Activated naive CD4-positive, alpha-beta T cell treated with anti-CD3 and anti-CD28 coated beads, Interleukin-2, amount 50 U/mL, for 72 hours (primary cell): ENCODE measurements at regions not wholly inside any gene's neighbourhood (a gene's known extent, or its start where the extent isn't known, plus 50 kb on each side); places are given as distances from the start of the nearest gene placed in this dataset.

ENCODE experiments used
- ATAC-seq, 2 donors: fragments of 150-1000 bp; cut with Tn5 transposase; 2 replicates each; pipeline ENCODE4 v1.10.0; 2021; ENCODE audit warnings: mild to moderate bottlenecking in 2 of 2, moderate library complexity in 2 of 2
- DNase-seq, 2 donors: peaks; one replicate each; pipeline ENCODE4 v3.0.0; 2021 to 2022; ENCODE audit warnings: low spot score in 2 of 2
- H3K27ac Mint-ChIP-seq, 2 donors: one replicate each; pipeline ENCODE4 v1.8.0; 2022; ENCODE audit warnings: mild to moderate bottlenecking in 2 of 2, mixed read lengths in 2 of 2
- H3K36me3 Mint-ChIP-seq, 2 donors: one replicate each; pipeline ENCODE4 v1.8.0; 2022; ENCODE audit warnings: mixed read lengths in 2 of 2
- H3K9me3 Mint-ChIP-seq, 2 donors: one replicate each; pipeline ENCODE4 v1.8.0; 2022; ENCODE audit warnings: mixed read lengths in 2 of 2

GRCh38 chr6:67210450-67210849 is 1424.6 kb upstream of the ADGRB3 start:
- Mint-ChIP-seq H3K27ac (no peak overlapping the region), H3K36me3 (no peaks in the 10 kb centered on the region), H3K9me3 (peaks cover 14 to 16% of the 10 kb centered on the region in 2 donors)
- no peak for DNase-seq
- ATAC-seq, result no peak

GRCh38 chr6:67201563-67201962 is 1433.5 kb upstream of the ADGRB3 start:
- Mint-ChIP-seq H3K27ac (no peak overlapping the region), H3K9me3 (peaks cover 15 to 21% of the 10 kb centered on the region in 2 donors), H3K36me3 (peaks cover 0 to 8% of the 10 kb centered on the region in 2 donors)
- no peak for DNase-seq
- ATAC-seq, result no peak

GRCh38 chr6:67200626-67201403 is 1434.3 kb upstream of the ADGRB3 start:
- DNase-seq (no peak), ATAC-seq (no peak)
- H3K9me3 Mint-ChIP-seq, result peaks cover 16 to 22% of the 10 kb centered on the region in 2 donors
- H3K27ac Mint-ChIP-seq, result no peak overlapping the region
- peaks cover 0 to 8% of the 10 kb centered on the region in 2 donors for H3K36me3 Mint-ChIP-seq

GRCh38 chr6:67199425-67199824 is 1435.7 kb upstream of the ADGRB3 start:
- Mint-ChIP-seq H3K36me3 (peaks cover 0 to 8% of the 10 kb centered on the region in 2 donors), H3K9me3 (peaks cover 16 to 22% of the 10 kb centered on the region in 2 donors), H3K27ac (no peak overlapping the region)
- no peak for DNase-seq
- no peak for ATAC-seq

GRCh38 chr6:67190733-67191132 is 1444.3 kb upstream of the ADGRB3 start:
- no peaks in the 10 kb centered on the region for H3K36me3 Mint-ChIP-seq
- no peak overlapping the region for H3K27ac Mint-ChIP-seq
- DNase-seq (no peak), ATAC-seq (no peak)
- peaks cover 6 to 10% of the 10 kb centered on the region in 2 donors for H3K9me3 Mint-ChIP-seq

GRCh38 chr6:67184405-67184804 is 1450.7 kb upstream of the ADGRB3 start:
- ATAC-seq (no peak), DNase-seq (no peak)
- Mint-ChIP-seq H3K27ac (no peak overlapping the region), H3K9me3 (peaks cover 4 to 13% of the 10 kb centered on the region in 2 donors), H3K36me3 (no peaks in the 10 kb centered on the region)

GRCh38 chr6:67175101-67175500 is 1460.0 kb upstream of the ADGRB3 start:
- no peak for DNase-seq
- Mint-ChIP-seq H3K27ac (no peak overlapping the region), H3K9me3 (peaks cover 3 to 12% of the 10 kb centered on the region in 2 donors), H3K36me3 (no peaks in the 10 kb centered on the region)
- ATAC-seq, result no peak

- DNase-seq, result no peak
- H3K9me3 Mint-ChIP-seq, result peaks cover 20 to 22% of the 10 kb centered on the region in 2 donors
- H3K27ac Mint-ChIP-seq, result no peak overlapping the region
- peaks cover 0 to 5% of the 10 kb centered on the region in 2 donors for H3K36me3 Mint-ChIP-seq
- ATAC-seq, result no peak
Observed at GRCh38 chr6:67165606-67166005, 1458.6 kb upstream of the EYS start.

- Mint-ChIP-seq H3K9me3 (peaks cover 19 to 21% of the 10 kb centered on the region in 2 donors), H3K36me3 (peaks cover 0 to 5% of the 10 kb centered on the region in 2 donors), H3K27ac (no peak overlapping the region)
- DNase-seq, result no peak
- no peak for ATAC-seq
Observed at GRCh38 chr6:67160820-67161219, 1453.8 kb upstream of the EYS start.

GRCh38 chr6:67141005-67141404 is 1434.0 kb upstream of the EYS start:
- ATAC-seq, result no peak
- Mint-ChIP-seq H3K27ac (no peak overlapping the region), H3K9me3 (peaks cover 3 to 5% of the 10 kb centered on the region in 2 donors), H3K36me3 (no peaks in the 10 kb centered on the region)
- DNase-seq, result no peak

- Mint-ChIP-seq H3K9me3 (peaks cover 4 to 9% of the 10 kb centered on the region in 2 donors), H3K36me3 (no peaks in the 10 kb centered on the region), H3K27ac (no peak overlapping the region)
- DNase-seq (no peak), ATAC-seq (no peak)
Observed at GRCh38 chr6:67133973-67134372, 1426.9 kb upstream of the EYS start.

- peaks cover 4 to 9% of the 10 kb centered on the region in 2 donors for H3K9me3 Mint-ChIP-seq
- DNase-seq (no peak), ATAC-seq (no peak)
- H3K36me3 Mint-ChIP-seq, result no peaks in the 10 kb centered on the region
- no peak overlapping the region for H3K27ac Mint-ChIP-seq
Observed at GRCh38 chr6:67131827-67132226, 1424.8 kb upstream of the EYS start.

- peaks cover 4 to 15% of the 10 kb centered on the region in 2 donors for H3K9me3 Mint-ChIP-seq
- no peaks in the 10 kb centered on the region for H3K36me3 Mint-ChIP-seq
Observed at GRCh38 chr6:67129780-67130179, 1422.8 kb upstream of the EYS start.

GRCh38 chr6:67127041-67127440 is 1420.0 kb upstream of the EYS start:
- Mint-ChIP-seq H3K27ac (no peak overlapping the region), H3K9me3 (peaks cover 0 to 14% of the 10 kb centered on the region in 2 donors)

More at GRCh38 chr6:67129780-67130179, 1422.8 kb upstream of the EYS start:
- no peak for ATAC-seq
- H3K27ac Mint-ChIP-seq, result no peak overlapping the region
- DNase-seq, result no peak

GRCh38 chr6:67121115-67121514 is 1414.1 kb upstream of the EYS start:
- H3K27ac Mint-ChIP-seq, result no peak overlapping the region
- no peak for DNase-seq
- peaks cover 0 to 10% of the 10 kb centered on the region in 2 donors for H3K9me3 Mint-ChIP-seq
- ATAC-seq, result no peak
- no peaks in the 10 kb centered on the region for H3K36me3 Mint-ChIP-seq

More at GRCh38 chr6:67127041-67127440, 1420.0 kb upstream of the EYS start:
- no peaks in the 10 kb centered on the region for H3K36me3 Mint-ChIP-seq
- ATAC-seq (no peak), DNase-seq (no peak)

GRCh38 chr6:67112120-67112519 is 1405.1 kb upstream of the EYS start:
- H3K27ac Mint-ChIP-seq, result no peak overlapping the region
- peaks cover 0 to 13% of the 10 kb centered on the region in 2 donors for H3K9me3 Mint-ChIP-seq
- DNase-seq (no peak), ATAC-seq (no peak)
- H3K36me3 Mint-ChIP-seq, result no peaks in the 10 kb centered on the region

GRCh38 chr6:67102743-67103142 is 1395.7 kb upstream of the EYS start:
- no peak overlapping the region for H3K27ac Mint-ChIP-seq
- no peak for ATAC-seq
- no peaks in the 10 kb centered on the region for H3K36me3 Mint-ChIP-seq
- DNase-seq, result no peak
- H3K9me3 Mint-ChIP-seq, result peaks cover 0 to 6% of the 10 kb centered on the region in 2 donors
